DOHH2 (cell line): ENCODE measurements at regions not wholly inside any gene's neighbourhood (a gene's known extent, or its start where the extent isn't known, plus 50 kb on each side); places are given as distances from the start of the nearest gene placed in this dataset.

Experiments
- EZH2phosphoT487 ChIP-seq: fragments of 200-600 bp; sonication (generic); IDR thresholded peaks from 2 replicates; pipeline ENCODE4 v1.6.1; 2017; ENCODE audit warnings: borderline replicate concordance, mild to moderate bottlenecking, antibody characterized with exemption, low read length, moderate library complexity, mixed read lengths
- TF ChIP-seq, protein P1 (sequence below): fragments of 200-600 bp; sonication (generic); IDR thresholded peaks from one replicate; pipeline ENCODE4 v1.5.1; 2014; ENCODE audit warnings: antibody characterized with exemption, mild to moderate bottlenecking, low read depth, low read length; ENCODE audit not compliant: poor library complexity, severe bottlenecking

- TF ChIP-seq, protein P1, sequence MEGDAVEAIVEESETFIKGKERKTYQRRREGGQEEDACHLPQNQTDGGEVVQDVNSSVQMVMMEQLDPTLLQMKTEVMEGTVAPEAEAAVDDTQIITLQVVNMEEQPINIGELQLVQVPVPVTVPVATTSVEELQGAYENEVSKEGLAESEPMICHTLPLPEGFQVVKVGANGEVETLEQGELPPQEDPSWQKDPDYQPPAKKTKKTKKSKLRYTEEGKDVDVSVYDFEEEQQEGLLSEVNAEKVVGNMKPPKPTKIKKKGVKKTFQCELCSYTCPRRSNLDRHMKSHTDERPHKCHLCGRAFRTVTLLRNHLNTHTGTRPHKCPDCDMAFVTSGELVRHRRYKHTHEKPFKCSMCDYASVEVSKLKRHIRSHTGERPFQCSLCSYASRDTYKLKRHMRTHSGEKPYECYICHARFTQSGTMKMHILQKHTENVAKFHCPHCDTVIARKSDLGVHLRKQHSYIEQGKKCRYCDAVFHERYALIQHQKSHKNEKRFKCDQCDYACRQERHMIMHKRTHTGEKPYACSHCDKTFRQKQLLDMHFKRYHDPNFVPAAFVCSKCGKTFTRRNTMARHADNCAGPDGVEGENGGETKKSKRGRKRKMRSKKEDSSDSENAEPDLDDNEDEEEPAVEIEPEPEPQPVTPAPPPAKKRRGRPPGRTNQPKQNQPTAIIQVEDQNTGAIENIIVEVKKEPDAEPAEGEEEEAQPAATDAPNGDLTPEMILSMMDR = no peak
- no peak for TF ChIP-seq EZH2phosphoT487
Observed at GRCh38 chr9:19876569-19877316, 87.9 kb upstream of the SLC24A2 start.
